Trophoblast cell (in vitro differentiated cells and primary cell): ENCODE measurements at regions not wholly inside any gene's neighbourhood (a gene's known extent, or its start where the extent isn't known, plus 50 kb on each side); places are given as distances from the start of the nearest gene placed in this dataset.

ENCODE experiments used
- DNase-seq, 2 donors: peaks; one replicate each; pipeline ENCODE4 v3.0.0-alpha.2; 2016
- H2AFZ ChIP-seq: 2 replicates; pipeline ENCODE4 v1.6.1; 2013; ENCODE audit warnings: low read length, moderate library complexity, mild to moderate bottlenecking; ENCODE audit not compliant: insufficient read depth, poor library complexity
- H2AK5ac ChIP-seq: 2 replicates; pipeline ENCODE4 v1.6.1; 2013; ENCODE audit warnings: mild to moderate bottlenecking, low read length
- H2BK120ac ChIP-seq: 2 replicates; pipeline ENCODE4 v1.6.1; 2013; ENCODE audit warnings: low read length, mild to moderate bottlenecking, moderate library complexity; ENCODE audit not compliant: insufficient read depth, poor library complexity
- H2BK12ac ChIP-seq: 2 replicates; pipeline ENCODE4 v1.6.1; 2013; ENCODE audit warnings: mild to moderate bottlenecking, low read length, moderate library complexity
- H2BK5ac ChIP-seq: 2 replicates; pipeline ENCODE4 v1.6.1; 2013; ENCODE audit warnings: low read length, low read depth, moderate library complexity, mild to moderate bottlenecking; ENCODE audit not compliant: poor library complexity
- H3K14ac ChIP-seq: 2 replicates; pipeline ENCODE4 v1.6.1; 2013; ENCODE audit warnings: mild to moderate bottlenecking, low read length
- H3K18ac ChIP-seq: 2 replicates; pipeline ENCODE4 v1.6.1; 2013; ENCODE audit warnings: mild to moderate bottlenecking, low read length
- H3K23ac ChIP-seq: 2 replicates; pipeline ENCODE4 v1.6.1; 2013; ENCODE audit warnings: low read length
- H3K27ac ChIP-seq: 2 replicates; pipeline ENCODE4 v1.5.1; 2013; ENCODE audit warnings: low read depth, mild to moderate bottlenecking, inconsistent platforms, low read length, moderate library complexity
- H3K27me3 ChIP-seq: 2 replicates; pipeline ENCODE4 v1.6.1; 2013; ENCODE audit warnings: inconsistent platforms, mild to moderate bottlenecking, low read length, moderate library complexity; ENCODE audit not compliant: insufficient read depth
- H3K36me3 ChIP-seq, 2 experiments: 1 replicate in 1 of 2; 2 replicates in 1 of 2; pipeline ENCODE4 v1.6.1; 2013; ENCODE audit warnings: low read length in 2 of 2, mild to moderate bottlenecking in 2 of 2, moderate library complexity in 1 of 2; ENCODE audit not compliant: insufficient read depth in 2 of 2, control insufficient read depth in 1 of 2
- H3K4ac ChIP-seq: 2 replicates; pipeline ENCODE4 v1.6.1; 2013; ENCODE audit warnings: low read depth, mild to moderate bottlenecking, low read length, moderate library complexity
- H3K4me1 ChIP-seq, 2 experiments: 1 replicate in 1 of 2; 2 replicates in 1 of 2; pipeline ENCODE4 v1.6.1; 2013; ENCODE audit warnings: low read length in 2 of 2, mild to moderate bottlenecking in 2 of 2, moderate library complexity in 1 of 2; ENCODE audit not compliant: insufficient read depth in 2 of 2, control insufficient read depth in 1 of 2
- H3K4me2 ChIP-seq: 2 replicates; pipeline ENCODE4 v1.6.1; 2013; ENCODE audit warnings: inconsistent platforms, mild to moderate bottlenecking, low read length, moderate library complexity
- H3K4me3 ChIP-seq: 2 replicates; pipeline ENCODE4 v1.5.1; 2013; ENCODE audit warnings: mild to moderate bottlenecking, low read depth, low read length, inconsistent platforms
- H3K79me1 ChIP-seq: one replicate; pipeline ENCODE4 v1.6.1; 2013; ENCODE audit warnings: low read length
- H3K79me2 ChIP-seq: 2 replicates; pipeline ENCODE4 v1.6.1; 2013; ENCODE audit warnings: low read length, mild to moderate bottlenecking; ENCODE audit not compliant: control insufficient read depth, insufficient read depth, poor library complexity
- H3K9ac ChIP-seq: 2 replicates; pipeline ENCODE4 v1.6.1; 2013; ENCODE audit warnings: mild to moderate bottlenecking, low read length
- H3K9me3 ChIP-seq: 2 replicates; pipeline ENCODE4 v1.6.1; 2013; ENCODE audit warnings: low read depth, mild to moderate bottlenecking, control low read depth, inconsistent platforms, low read length; ENCODE audit not compliant: insufficient read depth
- H4K12ac ChIP-seq: 2 replicates; pipeline ENCODE4 v1.6.1; 2013; ENCODE audit warnings: low read depth, mild to moderate bottlenecking, low read length, moderate library complexity
- H4K8ac ChIP-seq: 2 replicates; pipeline ENCODE4 v1.6.1; 2013; ENCODE audit warnings: low read depth, mild to moderate bottlenecking, low read length, moderate library complexity
- H4K91ac ChIP-seq: one replicate; pipeline ENCODE4 v1.6.1; 2013; ENCODE audit warnings: low read depth, mild to moderate bottlenecking, low read length, moderate library complexity
- WGBS: extraction: QIAGEN DNeasy Blood & Tissue Kit; methylation state at CpG from one replicate; pipeline ENCODE4 v1.1.7; 2013; ENCODE audit warnings: missing lambda C conversion rate; ENCODE audit not compliant: insufficient read length, insufficient coverage; ENCODE audit errors: extremely low coverage; 5-methylcytosine and 5-hydroxymethylcytosine counted together

GRCh38 chr10:111970111-111970510, 213.5 kb downstream of the GPAM start:
- no peaks in the 10 kb centered on the region for H3K27me3 ChIP-seq
- no peaks in the 10 kb centered on the region for H3K79me1 ChIP-seq
- no peak overlapping the region for H3K4me2 ChIP-seq
- H2AFZ ChIP-seq = no peak overlapping the region
- no peak overlapping the region for H2AK5ac ChIP-seq
- no peak overlapping the region for H2BK5ac ChIP-seq
- no peak overlapping the region for H3K14ac ChIP-seq
- no peaks in the 10 kb centered on the region for H3K36me3 ChIP-seq
- no peak overlapping the region for H3K27ac ChIP-seq
- no peak overlapping the region for H3K18ac ChIP-seq
- no peak overlapping the region for H2BK12ac ChIP-seq
- no peaks in the 10 kb centered on the region for H3K79me2 ChIP-seq
- H4K8ac ChIP-seq = no peak overlapping the region
- WGBS = no CpG with 5 or more reads among the region's 5 CpGs
- H3K9ac ChIP-seq = no peak overlapping the region
- no peak overlapping the region for H3K4me3 ChIP-seq
- H4K12ac ChIP-seq = no peak overlapping the region
- no peak overlapping the region for H4K91ac ChIP-seq
- no peaks in the 10 kb centered on the region for H3K4me1 ChIP-seq
- no peak overlapping the region for H2BK120ac ChIP-seq
- no peak overlapping the region for H3K23ac ChIP-seq
- no peaks in the 10 kb centered on the region for H3K9me3 ChIP-seq
- H3K4ac ChIP-seq = no peak overlapping the region
- peak in 1 of 2 donors; percentile 49 for DNase-seq

GRCh38 chr10:111972109-111972508, 211.5 kb downstream of the GPAM start:
- H4K91ac ChIP-seq = no peak overlapping the region
- WGBS = no CpG with 5 or more reads among the region's 5 CpGs
- H3K27me3 ChIP-seq = no peaks in the 10 kb centered on the region
- no peaks in the 10 kb centered on the region for H3K79me2 ChIP-seq
- no peak overlapping the region for H3K4ac ChIP-seq
- no peak overlapping the region for H3K4me3 ChIP-seq
- H3K79me1 ChIP-seq = no peaks in the 10 kb centered on the region
- no peak overlapping the region for H4K8ac ChIP-seq
- H3K18ac ChIP-seq = no peak overlapping the region
- H2AK5ac ChIP-seq = no peak overlapping the region
- H2AFZ ChIP-seq = no peak overlapping the region
- H3K23ac ChIP-seq = no peak overlapping the region
- peak in 1 of 2 donors; percentile 4 for DNase-seq
- no peak overlapping the region for H2BK120ac ChIP-seq
- no peaks in the 10 kb centered on the region for H3K36me3 ChIP-seq
- H3K14ac ChIP-seq = no peak overlapping the region
- no peak overlapping the region for H2BK12ac ChIP-seq
- no peak overlapping the region for H3K9ac ChIP-seq
- H3K4me2 ChIP-seq = no peak overlapping the region
- no peaks in the 10 kb centered on the region for H3K9me3 ChIP-seq
- H3K27ac ChIP-seq = no peak overlapping the region
- H4K12ac ChIP-seq = no peak overlapping the region
- H2BK5ac ChIP-seq = no peak overlapping the region
- H3K4me1 ChIP-seq = no peaks in the 10 kb centered on the region

DNA sequence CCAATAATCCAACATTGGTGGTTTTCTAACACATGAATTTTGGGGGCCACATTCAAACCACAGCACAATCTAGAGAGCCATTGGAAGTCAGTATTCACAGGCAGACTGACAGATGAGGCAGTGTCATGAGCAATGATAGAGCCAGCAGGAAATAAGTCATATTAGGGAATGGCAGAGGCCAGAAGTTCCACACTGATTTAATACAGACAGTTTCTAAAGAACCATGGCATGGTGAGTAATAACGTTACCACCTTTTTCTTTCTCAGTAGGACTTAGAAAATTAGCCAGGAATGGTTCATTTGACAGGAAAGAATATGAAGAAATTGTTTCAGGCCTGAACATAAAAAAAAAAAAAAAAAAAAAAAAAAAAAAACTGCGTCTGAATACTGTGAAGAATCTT, 210.3 kb downstream of the GPAM start:
- H3K4me2 ChIP-seq = no peak overlapping the region
- H3K4ac ChIP-seq = no peak overlapping the region
- no peaks in the 10 kb centered on the region for H3K36me3 ChIP-seq

GRCh38 chr10:111973826-111974225, 209.7 kb downstream of the GPAM start:
- no peak for DNase-seq
- Histone ChIP-seq H3K4me2 (no peak overlapping the region), H2BK120ac (no peak overlapping the region), H2BK5ac (no peak overlapping the region), H4K8ac (no peak overlapping the region), H3K36me3 (no peaks in the 10 kb centered on the region), H2AFZ (no peak overlapping the region), H3K79me1 (no peaks in the 10 kb centered on the region), H3K9ac (no peak overlapping the region), H3K27me3 (no peaks in the 10 kb centered on the region), H3K4me3 (no peak overlapping the region), H2BK12ac (no peak overlapping the region), H3K4ac (no peak overlapping the region), H3K79me2 (no peaks in the 10 kb centered on the region), H3K9me3 (no peaks in the 10 kb centered on the region), H3K14ac (no peak overlapping the region), H4K12ac (no peak overlapping the region), H3K23ac (no peak overlapping the region), H2AK5ac (no peak overlapping the region), H3K27ac (no peak overlapping the region), H4K91ac (no peak overlapping the region), H3K18ac (no peak overlapping the region), H3K4me1 (no peaks in the 10 kb centered on the region)
- WGBS = no CpG with 5 or more reads among the region's 1 CpG

More for the DNA sequence above, 210.3 kb downstream of the GPAM start:
- H2AFZ ChIP-seq = no peak overlapping the region
- no peak overlapping the region for H4K8ac ChIP-seq
- H3K18ac ChIP-seq = no peak overlapping the region
- no peak overlapping the region for H3K9ac ChIP-seq
- H2AK5ac ChIP-seq = no peak overlapping the region
- no peaks in the 10 kb centered on the region for H3K79me1 ChIP-seq
- H3K27ac ChIP-seq = no peak overlapping the region
- no peak overlapping the region for H2BK120ac ChIP-seq
- H3K4me1 ChIP-seq = no peaks in the 10 kb centered on the region
- DNase-seq = no peak
- H4K91ac ChIP-seq = no peak overlapping the region
- no CpG with 5 or more reads among the region's 2 CpGs for WGBS
- H2BK5ac ChIP-seq = no peak overlapping the region
- H4K12ac ChIP-seq = no peak overlapping the region
- no peaks in the 10 kb centered on the region for H3K9me3 ChIP-seq
- H2BK12ac ChIP-seq = no peak overlapping the region
- no peaks in the 10 kb centered on the region for H3K79me2 ChIP-seq
- H3K27me3 ChIP-seq = no peaks in the 10 kb centered on the region
- H3K23ac ChIP-seq = no peak overlapping the region
- H3K14ac ChIP-seq = no peak overlapping the region
- H3K4me3 ChIP-seq = no peak overlapping the region
